IPS-NIHi7 (cell line): ENCODE measurements at regions not wholly inside any gene's neighbourhood (a gene's known extent, or its start where the extent isn't known, plus 50 kb on each side); places are given as distances from the start of the nearest gene placed in this dataset.
"Not testable (repeated sequence)": the region's sequence is repeated elsewhere in the genome, so short reads cannot be mapped to it uniquely, and the experiment has no call there.

Experiments
- DNase-seq: peaks from one replicate; pipeline ENCODE4 v3.0.0; 2012; ENCODE audit warnings: mixed read lengths; ENCODE audit errors: extremely low spot score

GRCh38 chr6:68022968-68023367, 612.1 kb upstream of the ADGRB3 start:
- not testable (repeated sequence) for DNase-seq

GRCh38 chr6:68013780-68014515, 621.1 kb upstream of the ADGRB3 start:
- no peak for DNase-seq

DNA sequence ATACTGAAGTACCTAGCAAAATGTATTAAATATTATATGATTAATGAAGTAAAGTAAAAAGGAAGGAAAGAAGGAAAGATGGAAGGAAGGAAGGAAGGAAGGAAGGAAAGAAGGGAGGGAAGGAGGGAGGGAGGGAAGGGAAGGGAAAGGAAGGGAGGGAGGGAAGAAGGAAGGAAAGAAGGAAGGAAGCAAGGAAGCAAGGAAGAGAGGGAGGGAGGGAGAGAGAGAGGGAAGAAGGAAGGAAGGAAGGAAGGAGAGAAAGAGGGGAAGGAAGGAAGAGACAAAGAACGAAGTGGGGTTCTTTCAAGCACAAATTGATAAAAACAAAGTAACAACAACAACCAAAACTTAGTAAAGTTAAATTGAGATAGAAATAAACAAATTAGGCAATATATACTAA, 622.3 kb upstream of the ADGRB3 start:
- DNase-seq = no peak

GRCh38 chr6:68010936-68011335, 624.1 kb upstream of the ADGRB3 start:
- no peak for DNase-seq

GRCh38 chr6:68008445-68008844, 626.6 kb upstream of the ADGRB3 start:
- no peak for DNase-seq

DNA sequence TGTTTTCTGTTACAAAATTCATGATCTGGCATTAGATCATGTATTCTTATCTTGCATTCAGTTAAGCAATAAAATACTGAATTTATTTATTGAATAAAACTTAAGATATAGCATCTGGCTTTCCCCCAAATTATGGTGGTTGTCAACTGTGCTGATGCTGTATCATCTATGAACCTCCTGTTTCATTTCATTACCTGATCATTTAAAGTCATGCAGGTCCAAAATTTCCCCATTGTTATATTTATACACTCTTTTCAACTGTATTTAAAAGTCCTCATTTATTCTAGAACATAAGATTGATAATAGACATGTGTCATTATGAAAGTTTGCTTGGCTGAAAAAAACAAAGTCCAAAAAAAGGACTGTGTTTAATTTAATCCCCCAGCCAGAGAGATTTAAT, 627.4 kb upstream of the ADGRB3 start:
- DNase-seq = no peak

DNA sequence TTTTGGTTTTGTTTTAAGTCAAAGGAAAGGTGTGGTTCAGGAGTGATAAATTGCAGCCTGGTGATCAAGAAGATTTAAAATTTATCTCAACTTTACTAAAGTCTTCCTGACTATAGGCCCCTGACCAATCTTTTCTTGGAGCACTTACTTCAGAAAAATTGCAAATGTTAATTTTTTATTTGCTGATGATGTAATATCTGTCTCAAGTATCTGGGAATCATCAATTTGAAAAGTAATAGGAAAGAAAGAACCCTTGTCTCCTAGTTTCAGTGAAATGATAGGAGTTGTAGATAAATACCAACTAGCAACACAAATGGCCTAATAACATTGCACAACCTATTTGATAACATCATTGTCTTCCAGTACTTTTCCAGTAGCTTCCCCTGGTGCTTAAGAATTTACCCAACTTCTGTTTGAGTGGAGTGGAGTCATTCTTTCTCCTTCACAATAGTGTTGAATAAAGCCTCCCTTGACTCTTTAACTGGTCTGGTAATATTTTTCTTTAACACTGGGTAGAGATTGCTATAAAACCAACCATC, 648.3 kb upstream of the ADGRB3 start:
- no peak for DNase-seq

GRCh38 chr6:67976486-67976885, 658.6 kb upstream of the ADGRB3 start:
- DNase-seq = no peak

DNA sequence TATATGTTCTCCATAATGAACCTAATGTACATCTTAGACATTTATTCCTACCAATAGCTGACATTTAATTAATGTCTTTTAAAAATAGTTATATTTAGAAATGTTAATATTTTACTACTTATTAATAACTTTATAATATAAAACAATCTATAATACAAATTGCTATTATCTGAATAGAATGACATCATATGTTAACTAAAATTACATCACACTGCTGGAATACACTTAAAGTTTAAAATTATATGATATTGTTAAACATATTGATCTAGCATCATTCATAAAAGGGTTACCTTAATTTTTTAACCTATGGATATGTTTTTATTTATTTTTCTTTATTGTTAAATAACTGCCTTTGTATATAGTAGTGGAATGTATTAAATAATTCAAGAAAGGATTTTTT, 660.2 kb upstream of the ADGRB3 start:
- no peak for DNase-seq

- no peak for DNase-seq
Observed at GRCh38 chr6:67971812-67972211, 663.3 kb upstream of the ADGRB3 start.

DNA sequence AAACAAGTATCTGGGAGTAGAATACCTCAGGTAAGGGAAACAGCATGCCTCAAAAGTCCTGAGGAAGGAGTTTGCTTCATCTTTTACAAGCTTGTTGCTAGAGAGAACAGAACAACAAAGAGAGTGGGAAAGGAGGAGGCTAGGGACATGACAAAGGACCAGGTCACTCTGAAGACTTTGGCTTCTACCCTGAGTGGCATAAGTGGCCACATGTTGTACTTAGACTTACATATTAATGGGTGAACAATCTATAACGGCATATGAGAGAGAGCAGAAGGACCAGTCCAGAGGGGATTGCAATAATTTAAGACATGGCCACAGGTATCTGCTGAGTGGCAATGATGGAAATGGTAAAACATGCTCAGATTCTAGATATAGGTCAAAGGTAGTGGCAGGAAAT, 668.3 kb upstream of the ADGRB3 start:
- DNase-seq = no peak

DNA sequence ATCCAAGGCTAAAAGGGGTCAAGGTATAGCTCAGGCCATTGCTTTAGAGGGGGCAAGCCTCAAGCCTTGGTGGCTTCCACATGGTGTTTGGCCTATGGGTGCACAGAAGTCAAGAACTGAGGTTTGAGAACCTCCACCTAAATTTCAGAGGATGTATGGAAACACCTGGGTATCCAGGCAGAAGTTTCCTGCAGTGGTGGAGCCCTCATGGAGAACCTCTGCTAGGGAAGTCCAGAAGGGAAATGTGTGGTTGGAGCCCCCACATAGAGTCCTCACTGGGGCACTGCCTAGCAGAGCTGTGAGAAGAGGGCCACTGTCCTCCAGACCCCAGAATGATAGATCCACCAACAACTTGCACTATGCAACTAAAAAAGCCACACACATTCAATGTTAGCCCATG, 678.7 kb upstream of the ADGRB3 start:
- DNase-seq = no peak

DNA sequence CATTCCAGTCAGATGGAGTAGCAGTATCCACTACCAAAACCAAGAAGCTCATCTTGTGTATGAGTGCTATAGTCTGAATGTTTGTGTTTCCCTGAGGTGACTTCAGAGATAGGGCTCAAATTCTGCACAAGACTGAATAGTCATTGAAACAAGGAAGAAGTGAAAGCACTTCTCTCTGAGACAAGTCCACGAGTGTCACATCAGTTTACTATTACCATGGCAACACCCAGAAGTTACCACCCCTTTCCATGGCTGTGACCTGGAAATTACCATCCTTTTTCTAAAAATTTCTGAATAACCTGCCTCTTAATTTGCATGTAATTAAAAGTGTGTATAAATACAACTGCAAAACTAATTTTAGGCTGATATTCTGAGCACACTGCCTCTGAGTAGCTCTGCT, 682.1 kb upstream of the ADGRB3 start:
- DNase-seq = no peak

DNA sequence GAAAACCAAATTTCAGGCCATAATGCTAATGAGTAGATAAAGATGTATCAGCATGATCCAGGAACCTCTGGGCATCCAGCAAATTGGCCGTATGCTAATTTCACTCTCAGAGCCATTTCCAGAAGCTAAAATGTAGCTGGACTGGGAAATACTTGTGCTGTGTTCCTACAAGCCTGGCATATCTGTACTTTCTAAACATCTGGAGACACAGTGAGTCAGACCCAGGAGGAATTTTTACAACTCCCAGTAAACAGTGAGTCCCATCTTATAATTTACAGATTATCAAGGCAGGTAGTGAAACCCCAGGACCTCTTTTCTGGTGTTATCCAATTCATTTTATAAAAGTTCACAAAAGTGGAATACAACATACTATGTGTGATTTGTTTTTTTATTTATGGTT, 683.0 kb upstream of the ADGRB3 start:
- no peak for DNase-seq

DNA sequence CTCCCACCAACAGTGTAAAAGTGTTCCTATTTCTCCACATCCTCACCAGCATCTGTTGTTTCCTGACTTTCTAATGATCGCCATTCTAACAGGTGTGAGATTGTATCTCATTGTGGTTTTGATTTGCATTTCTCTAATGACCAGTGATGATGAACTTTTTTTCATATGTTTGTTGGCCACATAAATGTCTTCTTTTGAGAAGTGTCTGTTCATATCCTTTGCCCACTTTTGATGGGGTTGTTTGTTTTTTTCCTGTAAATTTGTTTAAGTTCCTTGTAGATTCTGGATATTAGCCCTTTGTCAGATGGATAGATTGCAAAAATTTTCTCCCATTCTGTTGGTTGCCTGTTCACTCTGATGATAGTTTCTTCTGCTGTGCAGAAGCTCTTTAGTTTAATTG, 687.3 kb upstream of the ADGRB3 start:
- not testable (repeated sequence) for DNase-seq

- no peak for DNase-seq
Observed at GRCh38 chr6:67935976-67936477, 699.1 kb upstream of the ADGRB3 start.

GRCh38 chr6:67933278-67933677, 701.8 kb upstream of the ADGRB3 start:
- peak; percentile 55 for DNase-seq

- not testable (repeated sequence) for DNase-seq
Observed at GRCh38 chr6:67922588-67922987, 712.5 kb upstream of the ADGRB3 start.

DNA sequence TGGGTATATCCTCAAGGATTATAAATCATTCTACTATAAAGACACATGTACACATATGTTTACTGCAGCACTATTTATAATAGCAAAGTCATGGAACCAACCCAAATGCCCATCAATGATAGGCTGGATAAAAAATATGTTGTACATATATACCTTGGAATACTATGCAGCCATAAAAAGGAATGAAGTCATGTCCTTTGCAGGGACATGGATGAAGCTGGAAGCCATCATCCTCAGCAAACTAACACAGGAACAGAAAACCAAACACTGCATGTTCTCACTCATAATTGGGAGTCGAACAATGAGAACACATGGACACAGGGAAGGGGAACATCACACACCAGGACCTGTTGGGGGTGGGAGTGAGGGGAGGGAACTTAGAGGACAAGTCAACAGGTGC, 715.0 kb upstream of the ADGRB3 start:
- not testable (repeated sequence) for DNase-seq

- DNase-seq = no peak
Observed at GRCh38 chr6:67916399-67916798, 718.7 kb upstream of the ADGRB3 start.

- no peak for DNase-seq
Observed at GRCh38 chr6:67914419-67914818, 720.7 kb upstream of the ADGRB3 start.

GRCh38 chr6:67909354-67909753, 725.7 kb upstream of the ADGRB3 start:
- DNase-seq = no peak

DNA sequence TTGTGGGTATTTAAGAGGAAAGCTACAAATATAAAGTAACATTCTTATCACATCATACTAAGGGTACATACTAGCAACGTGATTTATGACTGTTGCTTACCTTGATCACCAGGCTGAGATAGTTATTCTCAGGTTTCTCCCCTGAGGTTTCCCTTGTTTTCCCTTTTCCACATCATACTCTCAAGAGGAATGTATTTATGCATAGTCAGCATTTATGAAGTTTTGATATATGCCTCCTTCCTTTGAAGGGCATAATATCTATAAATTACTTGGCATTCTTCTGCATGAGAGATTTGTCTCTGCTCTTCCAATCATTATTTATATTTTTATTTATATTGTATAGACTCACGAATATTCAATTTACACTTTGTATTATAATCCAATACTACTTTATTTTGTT, 726.7 kb upstream of the ADGRB3 start:
- no peak for DNase-seq

- not testable (repeated sequence) for DNase-seq
Observed at GRCh38 chr6:67904735-67905134, 730.3 kb upstream of the ADGRB3 start.
